SU-DHL-6 (cell line): ENCODE measurements at regions not wholly inside any gene's neighbourhood (a gene's known extent, or its start where the extent isn't known, plus 50 kb on each side); places are given as distances from the start of the nearest gene placed in this dataset.

Experiments used
- H2AFZ ChIP-seq: fragments of 200-600 bp; sonication (generic); 2 replicates; pipeline ENCODE4 v1.6.1; 2014; ENCODE audit warnings: low read depth, mild to moderate bottlenecking, moderate library complexity, mixed read lengths, antibody characterized with exemption, low read length; ENCODE audit not compliant: severe bottlenecking
- H3F3A ChIP-seq: fragments of 200-600 bp; shearing (Covaris generic); 2 replicates; pipeline ENCODE4 v1.6.0; 2016; ENCODE audit warnings: antibody characterized with exemption, mild to moderate bottlenecking; ENCODE audit not compliant: insufficient read depth
- H3K27ac ChIP-seq: fragments of 200-600 bp; sonication (generic); 2 replicates; pipeline ENCODE4 v1.5.1; 2016; ENCODE audit warnings: low read depth, mild to moderate bottlenecking, low read length, moderate library complexity, mixed read lengths
- H3K27me3 ChIP-seq: fragments of 200-600 bp; sonication (generic), shearing (Covaris generic); 2 replicates; pipeline ENCODE4 v1.6.0; 2014; ENCODE audit warnings: mild to moderate bottlenecking, low read length
- H3K36me3 ChIP-seq: fragments of 200-600 bp; sonication (generic); 2 replicates; pipeline ENCODE4 v1.6.1; 2014; ENCODE audit warnings: mild to moderate bottlenecking, low read length, mixed read lengths
- H3K4me2 ChIP-seq: fragments of 300-600, 200-600 bp; shearing (Covaris generic), sonication (generic); 2 replicates; pipeline ENCODE4 v1.6.0; 2014; ENCODE audit warnings: low read length, low read depth, mild to moderate bottlenecking; ENCODE audit not compliant: poor library complexity, severe bottlenecking
- H3K4me3 ChIP-seq: fragments of 200-600 bp; sonication (generic); 2 replicates; pipeline ENCODE4 v1.5.1; 2014; ENCODE audit warnings: antibody characterized with exemption, low read length, mild to moderate bottlenecking, mixed read lengths; ENCODE audit not compliant: insufficient read depth, poor library complexity, severe bottlenecking
- H3K79me2 ChIP-seq: fragments of 200-600 bp; sonication (generic); 2 replicates; pipeline ENCODE4 v1.6.1; 2014; ENCODE audit warnings: mild to moderate bottlenecking, low read length, moderate library complexity; ENCODE audit not compliant: insufficient read depth
- H3K9ac ChIP-seq: fragments of 200-600 bp; sonication (generic); 2 replicates; pipeline ENCODE4 v1.7.0; 2014; ENCODE audit warnings: mild to moderate bottlenecking, low read length
- H3K9me2 ChIP-seq: fragments of 200-600 bp; sonication (generic); replicated peaks from 2 replicates; pipeline ENCODE4 v1.6.1; 2014; ENCODE audit warnings: low read length; ENCODE audit not compliant: insufficient read depth
- H3K9me3 ChIP-seq: fragments of 200-600 bp; sonication (generic); 2 replicates; pipeline ENCODE4 v1.6.1; 2014; ENCODE audit warnings: low read length, mixed read lengths; ENCODE audit not compliant: insufficient read depth
- H4K20me1 ChIP-seq: fragments of 200-600 bp; sonication (generic); 2 replicates; pipeline ENCODE4 v1.6.1; 2014; ENCODE audit warnings: low read depth, mild to moderate bottlenecking, antibody characterized with exemption, low read length, moderate library complexity, mixed read lengths
- EZH2phosphoT487 ChIP-seq: fragments of 200-600 bp; sonication (generic), shearing (Covaris generic); conservative IDR thresholded peaks from 2 replicates; pipeline ENCODE4 v1.6.1; 2018; ENCODE audit warnings: mild to moderate bottlenecking, antibody characterized with exemption, low read length, moderate library complexity, mixed read lengths
- TF ChIP-seq, protein P1 (sequence below): fragments of 200-600 bp; sonication (generic); IDR thresholded peaks from one replicate; pipeline ENCODE4 v1.5.1; 2017; ENCODE audit warnings: antibody characterized with exemption, mild to moderate bottlenecking, low read length, moderate library complexity; ENCODE audit not compliant: insufficient read depth, poor library complexity, severe bottlenecking

DNA sequence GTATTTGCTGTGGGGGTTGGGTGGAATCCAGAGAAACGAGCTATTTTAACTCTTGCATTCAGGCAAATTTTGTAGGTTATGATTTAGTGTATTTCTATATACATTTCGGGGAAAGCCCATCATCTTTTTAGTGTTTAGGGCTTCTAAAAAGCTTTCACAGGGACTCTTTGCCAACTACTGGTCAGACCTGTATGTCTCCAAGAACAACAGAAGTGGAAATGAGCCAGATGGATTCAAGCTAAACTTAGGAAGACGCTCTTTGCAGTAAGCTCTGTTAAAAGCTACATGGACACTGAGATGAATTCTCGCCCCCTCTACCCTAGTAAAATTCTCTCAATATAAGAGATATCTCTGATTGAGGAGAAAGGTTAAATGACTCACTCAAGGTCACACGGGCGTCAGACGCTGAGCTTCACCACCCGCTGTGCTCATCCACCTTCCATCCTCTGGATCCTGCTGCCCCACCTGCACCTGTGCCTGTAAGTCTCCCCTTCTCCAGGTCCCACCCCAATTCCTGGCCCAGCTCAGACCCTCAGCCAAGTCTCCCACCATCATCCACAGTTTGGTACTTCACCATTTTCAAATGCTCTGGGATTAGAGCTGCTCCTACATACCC lies 85.6 kb downstream of the MARCHF4 start:
- Histone ChIP-seq H3F3A (no peaks in the 10 kb centered on the region), H3K27me3 (no peaks in the 10 kb centered on the region), H3K4me3 (no peak overlapping the region), H3K79me2 (no peaks in the 10 kb centered on the region), H3K9me3 (no peaks in the 10 kb centered on the region), H4K20me1 (no peaks in the 10 kb centered on the region), H3K9me2 (no peaks in the 10 kb centered on the region), H3K9ac (no peak overlapping the region), H3K4me2 (no peak overlapping the region), H3K27ac (no peak overlapping the region), H3K36me3 (no peaks in the 10 kb centered on the region), H2AFZ (no peak overlapping the region)
- no peak for TF ChIP-seq EZH2phosphoT487
- TF ChIP-seq, protein P1, sequence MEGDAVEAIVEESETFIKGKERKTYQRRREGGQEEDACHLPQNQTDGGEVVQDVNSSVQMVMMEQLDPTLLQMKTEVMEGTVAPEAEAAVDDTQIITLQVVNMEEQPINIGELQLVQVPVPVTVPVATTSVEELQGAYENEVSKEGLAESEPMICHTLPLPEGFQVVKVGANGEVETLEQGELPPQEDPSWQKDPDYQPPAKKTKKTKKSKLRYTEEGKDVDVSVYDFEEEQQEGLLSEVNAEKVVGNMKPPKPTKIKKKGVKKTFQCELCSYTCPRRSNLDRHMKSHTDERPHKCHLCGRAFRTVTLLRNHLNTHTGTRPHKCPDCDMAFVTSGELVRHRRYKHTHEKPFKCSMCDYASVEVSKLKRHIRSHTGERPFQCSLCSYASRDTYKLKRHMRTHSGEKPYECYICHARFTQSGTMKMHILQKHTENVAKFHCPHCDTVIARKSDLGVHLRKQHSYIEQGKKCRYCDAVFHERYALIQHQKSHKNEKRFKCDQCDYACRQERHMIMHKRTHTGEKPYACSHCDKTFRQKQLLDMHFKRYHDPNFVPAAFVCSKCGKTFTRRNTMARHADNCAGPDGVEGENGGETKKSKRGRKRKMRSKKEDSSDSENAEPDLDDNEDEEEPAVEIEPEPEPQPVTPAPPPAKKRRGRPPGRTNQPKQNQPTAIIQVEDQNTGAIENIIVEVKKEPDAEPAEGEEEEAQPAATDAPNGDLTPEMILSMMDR = no peak

GRCh38 chr2:216285701-216286100 lies 86.6 kb downstream of the MARCHF4 start:
- Histone ChIP-seq H3K79me2 (no peaks in the 10 kb centered on the region), H4K20me1 (no peaks in the 10 kb centered on the region), H2AFZ (no peak overlapping the region), H3K36me3 (no peaks in the 10 kb centered on the region), H3K4me2 (no peak overlapping the region), H3K4me3 (no peak overlapping the region), H3F3A (no peaks in the 10 kb centered on the region), H3K9me3 (no peaks in the 10 kb centered on the region), H3K9ac (no peak overlapping the region), H3K27me3 (no peaks in the 10 kb centered on the region), H3K9me2 (no peaks in the 10 kb centered on the region), H3K27ac (no peak overlapping the region)
- TF ChIP-seq, protein P1 = no peak
- TF ChIP-seq EZH2phosphoT487 = no peak

DNA sequence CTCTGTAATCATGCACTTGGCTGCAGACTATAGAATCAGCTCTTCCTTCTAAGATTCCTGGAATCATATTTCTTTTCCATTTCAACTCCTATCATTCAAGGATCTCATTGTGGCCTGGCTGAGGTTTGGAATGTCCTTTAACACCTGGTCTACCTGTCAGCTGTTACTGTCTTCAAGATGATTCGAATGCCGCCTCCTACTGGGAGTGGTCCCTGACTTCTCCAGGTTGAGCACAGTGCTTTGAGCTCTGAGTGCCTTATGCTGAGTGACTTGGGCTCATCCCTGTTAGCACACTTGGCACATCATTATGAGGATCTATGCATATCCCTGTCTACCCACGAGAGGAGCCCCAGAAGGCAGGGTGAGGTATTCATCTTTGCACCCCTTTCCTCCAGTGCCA lies 87.6 kb downstream of the MARCHF4 start:
- Histone ChIP-seq H2AFZ (no peak overlapping the region), H3K36me3 (no peaks in the 10 kb centered on the region), H4K20me1 (no peaks in the 10 kb centered on the region), H3K9me3 (no peaks in the 10 kb centered on the region), H3K27me3 (no peaks in the 10 kb centered on the region), H3K79me2 (no peaks in the 10 kb centered on the region), H3K9ac (no peak overlapping the region), H3K27ac (no peak overlapping the region), H3K9me2 (no peaks in the 10 kb centered on the region), H3F3A (no peaks in the 10 kb centered on the region), H3K4me2 (no peak overlapping the region), H3K4me3 (no peak overlapping the region)
- TF ChIP-seq EZH2phosphoT487 = no peak
- TF ChIP-seq, protein P1 = no peak
